Uterus (tissue), 3 donors: ENCODE measurements at regions not wholly inside any gene's neighbourhood (a gene's known extent, or its start where the extent isn't known, plus 50 kb on each side); places are given as distances from the start of the nearest gene placed in this dataset.

Experiments used
- DNase-seq, 2 donors: peaks; one replicate each; pipeline ENCODE4 v3.0.0-alpha.2; 2019 to 2020
- H3K27ac ChIP-seq, 2 donors: fragments of 200-600 bp; sonication (generic); 1 replicate in 1 of 2; 2 replicates in 1 of 2; pipeline ENCODE4 v1.5.1; 2016 to 2018
- H3K27me3 ChIP-seq, 2 donors: fragments of 200-600 bp; sonication (generic); one replicate each; pipeline ENCODE4 v1.5.1; 2018 to 2019; ENCODE audit warnings: control low read depth in 1 of 2
- H3K36me3 ChIP-seq, 2 donors: fragments of 200-600 bp; sonication (generic); one replicate each; pipeline ENCODE4 v1.5.1; 2019; ENCODE audit warnings: control low read depth in 1 of 2
- H3K4me1 ChIP-seq, 2 donors: fragments of 200-600 bp; sonication (generic); one replicate each; pipeline ENCODE4 v1.5.1; 2018 to 2019; ENCODE audit warnings: control low read depth in 1 of 2
- H3K4me3 ChIP-seq, 2 donors: fragments of 200-600 bp; sonication (generic); 1 replicate in 1 of 2; 2 replicates in 1 of 2; pipeline ENCODE4 v1.5.1; 2018 to 2019; ENCODE audit warnings: mild to moderate bottlenecking in 1 of 2
- H3K9me3 ChIP-seq, 2 donors: fragments of 200-600 bp; sonication (generic); one replicate each; pipeline ENCODE4 v1.5.1; 2019; ENCODE audit warnings: control low read depth in 1 of 2
- POLR2A ChIP-seq, 2 donors: fragments of 450-650 bp; IDR thresholded peaks; one replicate each; pipeline ENCODE4 v1.6.1; 2016; ENCODE audit warnings: antibody characterized with exemption in 2 of 2, mild to moderate bottlenecking in 1 of 2, moderate library complexity in 1 of 2
- intact Hi-C: fragments of 100-400 bp; cut with DNase I; formaldehyde crosslinking; loops from one replicate; pipeline ENCODE4 v1.15.1; 2023; ENCODE audit warnings: low total_unique reads
- TF ChIP-seq, protein P1 (sequence below), 4 experiments: fragments of 200-600 bp in 2 of 4; fragments of 450-650 bp in 2 of 4; sonication (generic) in 2 of 4; IDR thresholded peaks; one replicate each; pipeline ENCODE4 v1.5.1; 2016 to 2019; ENCODE audit warnings: antibody characterized with exemption in 4 of 4, mild to moderate bottlenecking in 2 of 4, moderate library complexity in 1 of 4
- donor health status: DM: yes; HTN: yes; CAD: no.

DNA sequence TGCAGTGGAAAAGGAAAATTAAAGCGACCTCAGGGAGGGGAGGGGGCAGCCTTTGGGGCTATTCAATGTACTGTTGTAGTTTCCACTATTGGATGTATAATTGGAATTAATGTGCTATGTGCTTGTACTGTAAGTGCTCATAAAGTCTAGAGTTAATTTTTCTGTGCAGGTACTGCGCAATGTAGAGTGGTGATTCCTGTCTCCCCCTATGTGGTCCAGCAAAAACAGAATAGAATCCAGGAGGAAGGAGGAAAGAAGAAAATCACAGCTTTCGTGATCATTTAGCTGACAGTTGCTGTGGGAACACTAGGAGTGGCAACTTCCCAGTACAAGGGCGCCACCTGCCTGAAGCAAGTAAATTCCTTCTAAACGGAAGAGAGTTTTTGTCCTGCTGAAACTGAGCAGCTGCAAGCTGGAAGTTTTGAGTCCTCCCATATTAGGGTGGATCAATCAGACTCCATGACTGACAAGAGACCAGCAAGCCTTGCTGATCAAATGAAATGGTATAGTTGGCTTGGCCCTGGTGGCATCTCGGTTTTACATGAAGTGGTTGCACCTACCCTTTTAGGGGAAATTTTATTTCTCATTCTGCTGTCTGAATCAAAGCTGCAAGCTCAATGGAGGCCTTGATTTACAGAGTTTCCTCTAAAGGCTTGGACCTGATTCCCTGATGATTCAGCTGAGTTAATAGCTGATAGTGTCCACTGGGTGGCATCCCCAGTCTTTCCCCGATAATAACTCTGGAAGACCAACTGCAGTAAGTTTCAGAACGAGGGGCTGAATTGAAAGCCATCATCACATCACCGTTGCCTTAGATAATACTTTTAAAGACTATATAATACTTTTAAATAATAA lies 299.8 kb downstream of the HGF start:
- H3K27ac ChIP-seq, result no peak overlapping the region
- peak; percentile 56 to 57 for DNase-seq
- TF ChIP-seq POLR2A (IDR thresholded peaks at IDR 0.05), result no peak
- TF ChIP-seq, protein P1, sequence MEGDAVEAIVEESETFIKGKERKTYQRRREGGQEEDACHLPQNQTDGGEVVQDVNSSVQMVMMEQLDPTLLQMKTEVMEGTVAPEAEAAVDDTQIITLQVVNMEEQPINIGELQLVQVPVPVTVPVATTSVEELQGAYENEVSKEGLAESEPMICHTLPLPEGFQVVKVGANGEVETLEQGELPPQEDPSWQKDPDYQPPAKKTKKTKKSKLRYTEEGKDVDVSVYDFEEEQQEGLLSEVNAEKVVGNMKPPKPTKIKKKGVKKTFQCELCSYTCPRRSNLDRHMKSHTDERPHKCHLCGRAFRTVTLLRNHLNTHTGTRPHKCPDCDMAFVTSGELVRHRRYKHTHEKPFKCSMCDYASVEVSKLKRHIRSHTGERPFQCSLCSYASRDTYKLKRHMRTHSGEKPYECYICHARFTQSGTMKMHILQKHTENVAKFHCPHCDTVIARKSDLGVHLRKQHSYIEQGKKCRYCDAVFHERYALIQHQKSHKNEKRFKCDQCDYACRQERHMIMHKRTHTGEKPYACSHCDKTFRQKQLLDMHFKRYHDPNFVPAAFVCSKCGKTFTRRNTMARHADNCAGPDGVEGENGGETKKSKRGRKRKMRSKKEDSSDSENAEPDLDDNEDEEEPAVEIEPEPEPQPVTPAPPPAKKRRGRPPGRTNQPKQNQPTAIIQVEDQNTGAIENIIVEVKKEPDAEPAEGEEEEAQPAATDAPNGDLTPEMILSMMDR (IDR thresholded peaks at IDR 0.05), result peak; percentile 57 to 75 (median 66)
- H3K9me3 ChIP-seq, result no peaks in the 10 kb centered on the region
- no peaks in the 10 kb centered on the region for H3K36me3 ChIP-seq
- intact Hi-C loops, result no loop called here
- H3K4me1 ChIP-seq, result no peaks in the 10 kb centered on the region
- H3K27me3 ChIP-seq, result no peaks in the 10 kb centered on the region
- no peak overlapping the region for H3K4me3 ChIP-seq

DNA sequence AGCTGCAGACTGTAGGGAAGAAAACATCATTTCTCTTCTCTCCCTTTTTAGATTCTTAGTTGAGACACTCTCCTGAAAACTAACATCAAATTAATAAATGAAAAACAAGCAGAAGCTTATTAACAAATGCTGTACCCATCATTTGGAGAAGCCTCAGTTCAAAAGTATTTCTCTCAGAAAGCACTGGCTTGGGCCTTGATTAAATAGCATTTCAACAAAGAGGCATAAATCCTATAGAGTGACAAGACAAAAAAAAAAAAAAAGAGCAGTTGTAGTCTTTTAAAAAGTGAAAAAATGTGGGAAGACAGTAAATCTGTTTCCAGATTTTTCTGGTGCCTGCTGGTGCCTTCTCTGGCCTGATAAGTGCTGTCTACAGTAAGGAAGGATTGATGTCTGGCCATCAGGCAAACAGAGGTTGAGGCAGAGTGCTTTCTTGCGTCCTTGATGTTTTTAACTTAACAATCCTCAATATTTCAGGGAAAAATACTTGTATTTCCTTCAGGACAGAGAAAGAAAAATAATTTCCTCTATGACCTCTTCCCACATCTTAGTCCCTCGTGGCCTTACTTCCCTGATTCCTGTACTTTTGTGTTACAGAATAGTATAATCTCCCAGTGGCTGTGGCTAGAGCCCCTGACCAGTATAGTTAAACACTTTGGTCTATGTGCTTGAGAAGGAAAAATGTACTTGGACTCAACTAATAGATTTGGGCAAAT lies 300.5 kb downstream of the HGF start:
- no peaks in the 10 kb centered on the region for H3K4me1 ChIP-seq
- no peak overlapping the region for H3K4me3 ChIP-seq
- no peak for DNase-seq
- intact Hi-C loops, result no loop called here
- H3K36me3 ChIP-seq, result no peaks in the 10 kb centered on the region
- TF ChIP-seq, protein P1 (IDR thresholded peaks at IDR 0.05), result no peak
- TF ChIP-seq POLR2A (IDR thresholded peaks at IDR 0.05), result no peak
- no peak overlapping the region for H3K27ac ChIP-seq
- no peaks in the 10 kb centered on the region for H3K27me3 ChIP-seq
- H3K9me3 ChIP-seq, result no peaks in the 10 kb centered on the region

DNA sequence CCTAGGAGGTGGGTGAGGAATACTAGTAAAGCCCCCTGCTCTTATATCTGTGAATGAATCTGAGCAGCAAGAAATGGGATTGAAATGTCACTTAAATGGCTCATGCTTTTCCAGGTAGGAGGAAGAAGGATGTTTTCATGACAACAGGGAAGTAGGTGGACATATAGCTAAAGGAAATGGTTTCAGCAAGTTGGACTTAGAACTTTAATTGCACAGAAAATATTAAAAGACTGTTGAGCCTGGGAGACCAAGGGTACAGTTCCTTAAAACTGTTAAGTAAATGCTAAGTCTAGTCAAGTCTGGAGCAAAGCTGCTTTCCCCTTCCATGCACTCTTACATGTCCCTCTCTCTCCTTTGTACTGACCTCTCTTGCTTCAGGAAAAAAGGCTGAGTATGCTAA lies 301.3 kb downstream of the HGF start:
- intact Hi-C loops, result no loop called here
- no peak overlapping the region for H3K4me3 ChIP-seq
- no peak for TF ChIP-seq POLR2A (IDR thresholded peaks at IDR 0.05)
- TF ChIP-seq, protein P1 (IDR thresholded peaks at IDR 0.05), result no peak

GRCh38 chr7:81467964-81468363 lies 301.9 kb downstream of the HGF start:
- H3K4me1 ChIP-seq, result no peaks in the 10 kb centered on the region
- no peak overlapping the region for H3K27ac ChIP-seq
- H3K9me3 ChIP-seq, result no peaks in the 10 kb centered on the region
- TF ChIP-seq, protein P1 (IDR thresholded peaks at IDR 0.05), result no peak
- TF ChIP-seq POLR2A (IDR thresholded peaks at IDR 0.05), result no peak
- H3K27me3 ChIP-seq, result no peaks in the 10 kb centered on the region
- intact Hi-C loops, result no loop called here
- H3K4me3 ChIP-seq, result no peak overlapping the region
- H3K36me3 ChIP-seq, result no peaks in the 10 kb centered on the region
- no peak for DNase-seq

More for the DNA sequence above, 301.3 kb downstream of the HGF start:
- Histone ChIP-seq H3K9me3 (no peaks in the 10 kb centered on the region), H3K27ac (no peak overlapping the region), H3K27me3 (no peaks in the 10 kb centered on the region), H3K4me1 (no peaks in the 10 kb centered on the region), H3K36me3 (no peaks in the 10 kb centered on the region)
- no peak for DNase-seq

DNA sequence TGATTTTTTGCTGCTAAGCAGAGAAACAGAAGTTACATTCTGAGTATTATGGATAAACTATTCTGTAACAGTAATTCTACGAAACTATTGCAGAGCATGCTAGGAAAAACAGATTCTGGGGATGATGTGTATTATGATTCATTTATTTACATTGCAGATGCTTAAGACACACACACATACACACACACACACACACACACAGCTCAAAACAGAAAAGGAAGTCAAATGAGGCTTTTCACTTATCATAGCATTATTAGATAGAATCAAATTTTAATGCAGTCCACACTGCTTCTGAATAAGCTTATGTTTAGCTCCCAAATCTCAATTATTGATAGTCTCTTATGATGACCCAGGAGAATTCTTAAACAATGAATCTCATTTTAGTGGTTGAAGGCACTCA lies 307.2 kb downstream of the HGF start:
- Histone ChIP-seq H3K36me3 (no peaks in the 10 kb centered on the region), H3K4me3 (no peak overlapping the region), H3K27ac (no peak overlapping the region), H3K4me1 (no peaks in the 10 kb centered on the region), H3K27me3 (no peaks in the 10 kb centered on the region), H3K9me3 (no peaks in the 10 kb centered on the region)
- no peak for DNase-seq
- intact Hi-C loops, result no loop called here
- TF ChIP-seq, protein P1 (IDR thresholded peaks at IDR 0.05), result no peak
- TF ChIP-seq POLR2A (IDR thresholded peaks at IDR 0.05), result no peak
